ENCODE measurements at regions not wholly inside any gene's neighbourhood (a gene's known extent, or its start where the extent isn't known, plus 50 kb on each side); places are given as distances from the start of the nearest gene placed in this dataset.
"Not testable (repeated sequence)": the region's sequence is repeated elsewhere in the genome, so short reads cannot be mapped to it uniquely, and the experiment has no call there.

GRCh38 chr22:22168941-22169867, 75.4 kb upstream of the VPREB1 start:
- no peak for DNase-seq

GRCh38 chr22:22168190-22168940, 76.2 kb upstream of the VPREB1 start:
- peak; percentile 54 for DNase-seq

- no peak for DNase-seq
Measured at GRCh38 chr22:22167791-22168189, 76.8 kb upstream of the VPREB1 start.

DNA sequence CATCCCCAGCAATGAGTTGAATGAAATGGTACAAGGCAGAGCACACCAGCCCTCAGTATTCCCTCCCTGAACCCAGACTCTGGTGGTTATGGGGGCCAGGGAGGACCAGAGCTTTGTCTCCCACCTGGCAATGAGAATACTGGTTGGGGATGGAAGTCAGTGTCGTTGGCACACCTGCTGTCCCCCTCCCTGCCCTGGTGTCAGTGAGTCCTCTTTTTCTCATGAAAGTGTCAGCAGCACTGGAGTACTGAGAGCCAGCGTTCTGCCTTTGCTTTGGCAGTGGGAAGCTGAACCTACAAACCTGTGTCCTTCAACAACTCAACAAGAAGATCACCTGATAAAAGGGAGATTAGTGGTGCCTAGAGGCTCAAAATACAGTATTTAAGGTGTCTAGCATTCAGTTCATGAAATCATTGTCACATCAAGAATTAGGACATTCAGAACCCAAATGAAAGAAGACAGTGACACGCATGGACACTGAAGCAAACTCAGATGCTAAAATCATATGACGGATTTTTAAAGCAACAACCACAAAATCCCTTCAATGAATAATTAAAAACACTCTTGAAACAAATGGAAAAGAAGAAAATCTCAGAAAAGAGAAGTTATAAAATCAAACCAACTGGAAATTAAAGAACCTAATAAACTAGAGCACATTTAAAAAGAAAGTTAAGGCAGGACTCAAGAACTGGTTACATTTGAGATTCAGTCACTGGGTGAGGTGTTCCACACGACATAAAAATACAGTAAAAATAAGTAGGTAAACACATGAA, 77.5 kb upstream of the VPREB1 start:
- no peak for DNase-seq

DNA sequence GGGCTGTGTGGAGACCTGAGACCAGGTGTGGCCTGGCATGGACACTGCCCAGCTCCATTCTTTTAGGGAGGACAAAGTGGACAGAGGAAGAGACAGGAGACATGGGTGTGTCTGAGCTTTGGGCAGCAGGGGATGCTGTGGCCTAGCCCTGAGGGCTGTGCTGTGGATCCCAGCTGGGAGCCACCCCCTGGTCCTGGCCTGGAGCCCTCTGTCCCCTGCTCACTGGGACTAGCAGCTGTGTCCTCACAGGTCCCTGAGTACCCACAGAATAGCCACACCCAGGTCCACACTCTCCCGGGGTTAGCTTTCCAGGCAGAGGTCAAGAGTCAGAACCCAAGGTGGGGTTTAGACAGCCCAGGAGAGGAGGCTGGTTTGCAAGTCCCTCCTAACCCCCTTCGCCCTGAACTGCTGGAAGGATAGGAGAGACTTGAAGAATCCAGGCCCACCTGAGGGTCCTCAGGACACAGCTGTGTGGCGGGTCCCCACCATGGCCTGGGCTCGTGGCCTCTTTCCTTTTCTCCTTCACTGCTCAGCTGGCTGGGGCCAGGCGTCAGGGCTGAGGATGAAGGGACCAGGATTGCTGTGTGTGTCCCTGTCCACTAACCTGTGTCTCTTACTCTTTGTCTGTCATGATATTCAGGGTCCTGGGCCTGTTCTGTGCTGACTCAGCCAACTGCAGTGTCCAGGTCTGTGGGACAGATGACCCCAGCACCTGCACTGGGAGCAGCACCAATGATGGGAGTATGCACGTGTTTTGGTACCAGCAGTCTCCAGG, 78.5 kb upstream of the VPREB1 start:
- no peak for DNase-seq

DNA sequence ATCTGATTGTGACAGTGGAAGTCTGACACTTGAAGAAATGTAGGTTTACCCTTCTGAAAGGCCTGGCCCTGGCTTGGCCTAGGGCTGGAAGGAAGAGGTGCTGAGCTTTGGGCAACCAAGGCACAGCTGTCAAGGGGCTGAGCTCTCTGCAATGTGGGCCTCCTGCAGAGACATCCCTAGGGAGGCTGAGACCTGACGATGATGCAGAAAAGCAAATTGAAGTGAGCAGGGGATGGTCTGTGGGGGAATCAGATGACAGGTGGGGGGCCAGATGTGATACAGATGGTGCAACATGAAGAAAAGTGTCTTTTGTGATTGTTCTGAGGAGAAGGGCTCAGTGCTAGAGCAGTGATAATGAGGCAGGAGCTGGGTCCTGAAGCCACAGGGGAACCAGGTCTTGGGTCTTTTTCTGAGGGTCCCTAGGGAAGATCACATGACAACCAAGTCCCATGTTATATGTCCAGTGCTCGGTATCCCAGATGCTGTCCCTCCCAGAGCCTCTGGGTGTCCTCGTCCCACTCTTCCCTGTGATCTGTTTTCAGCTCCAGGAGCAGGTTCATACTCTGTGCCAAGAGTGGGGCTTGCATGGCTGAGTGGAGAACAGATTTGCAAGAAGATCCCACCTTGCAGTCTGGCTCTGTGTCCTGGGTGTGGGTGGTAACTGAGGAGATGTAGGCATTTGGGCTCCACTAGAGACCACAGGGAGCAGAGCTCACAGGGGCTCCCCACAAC, 79.9 kb upstream of the VPREB1 start:
- DNase-seq = no peak

GRCh38 chr22:22161924-22162851, 82.4 kb upstream of the VPREB1 start:
- no peak for DNase-seq

- not testable (repeated sequence) for DNase-seq
Measured at GRCh38 chr22:22160768-22161167, 83.8 kb upstream of the VPREB1 start.

DNA sequence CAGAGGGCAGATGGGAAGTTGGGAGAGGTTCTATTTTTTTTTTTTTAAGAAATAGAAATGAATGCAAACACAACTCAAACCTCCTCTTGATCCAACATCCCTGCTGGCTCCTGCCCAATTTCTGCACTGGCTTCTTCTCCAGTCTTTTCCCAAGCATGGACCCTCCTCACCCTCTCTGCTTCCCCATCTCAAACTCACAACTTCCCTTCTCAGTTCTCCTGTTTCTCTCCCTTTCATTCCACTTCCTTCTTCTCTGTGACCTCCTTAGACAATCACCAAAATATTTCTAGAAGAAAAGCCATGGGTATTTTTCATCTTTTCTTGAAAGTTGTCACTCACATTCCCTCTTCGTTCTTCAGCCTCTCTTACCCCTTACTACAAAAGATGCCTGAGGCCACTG, 85.2 kb upstream of the VPREB1 start:
- no peak for DNase-seq

GRCh38 chr22:22158965-22159364, 85.6 kb upstream of the VPREB1 start:
- no peak for DNase-seq

GRCh38 chr22:22158207-22158816, 86.3 kb upstream of the VPREB1 start:
- DNase-seq = no peak

- no peak for DNase-seq
Measured at GRCh38 chr22:22157348-22157725, 87.2 kb upstream of the VPREB1 start.

DNA sequence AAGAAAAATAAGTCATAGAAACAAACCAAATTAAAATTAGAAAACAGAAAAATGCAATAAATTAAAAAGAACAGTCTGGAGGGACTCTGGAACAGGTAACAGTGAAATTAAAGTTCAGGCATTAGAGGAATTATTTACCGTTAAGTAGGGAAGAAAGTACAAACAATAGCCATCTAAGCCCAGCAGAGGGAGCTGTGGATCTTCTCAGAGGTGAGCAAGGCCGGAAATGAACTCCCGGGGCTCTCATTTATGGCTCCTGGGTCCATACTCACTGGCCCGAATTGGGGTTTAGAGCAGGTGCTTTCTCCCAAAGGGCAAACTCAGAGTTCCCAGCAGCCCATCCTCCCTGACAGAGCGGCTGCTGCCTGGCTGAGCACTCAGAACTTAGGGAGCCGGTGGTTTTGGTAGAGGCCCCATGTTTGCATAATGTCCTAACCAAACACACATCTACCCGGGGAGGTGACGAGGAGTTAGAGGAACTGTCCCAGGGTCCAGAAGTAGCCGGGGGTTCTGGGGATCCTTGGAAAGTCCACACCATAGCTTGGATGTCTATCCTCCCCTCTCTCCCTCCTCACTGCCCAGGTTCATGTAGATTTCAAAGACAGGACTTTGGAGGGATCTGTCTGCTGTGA, 87.8 kb upstream of the VPREB1 start:
- peak; percentile 62 for DNase-seq

DNA sequence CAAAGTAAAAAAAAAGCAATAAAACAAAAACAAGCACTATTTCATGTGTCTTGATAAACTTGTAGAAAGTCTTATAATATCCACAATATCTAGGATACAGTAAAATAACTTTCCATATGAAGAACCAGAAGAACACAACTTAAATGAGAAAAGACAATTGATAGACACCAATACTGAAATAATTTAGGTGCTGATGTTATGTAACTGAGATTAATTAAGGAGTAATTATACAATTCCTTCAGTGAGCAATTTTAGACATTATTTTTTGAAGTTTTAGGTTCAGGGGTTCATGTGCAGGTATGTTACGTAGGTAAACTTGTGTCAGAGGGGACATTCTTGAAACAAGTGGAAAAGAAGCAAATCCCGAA, 88.3 kb upstream of the VPREB1 start:
- no peak for DNase-seq

DNA sequence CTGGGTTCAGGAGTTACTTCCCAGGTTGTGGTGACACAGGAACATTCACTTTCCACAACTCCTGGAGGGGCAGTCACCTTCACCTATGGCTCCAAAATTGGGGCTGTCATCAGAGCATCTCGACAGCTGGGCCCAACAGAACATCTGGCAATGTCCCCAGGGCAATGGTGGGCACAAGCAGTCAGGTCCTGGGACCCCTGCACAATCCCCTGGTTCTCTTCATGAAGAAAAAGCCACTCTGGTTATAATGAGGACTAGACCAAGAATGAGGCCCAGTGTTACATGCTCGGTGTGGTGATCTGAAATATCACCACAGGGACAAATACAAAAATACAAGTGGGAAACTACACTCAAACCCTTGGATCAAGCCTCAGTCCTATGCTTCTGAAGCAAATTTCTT, 89.0 kb upstream of the VPREB1 start:
- DNase-seq = no peak

DNA sequence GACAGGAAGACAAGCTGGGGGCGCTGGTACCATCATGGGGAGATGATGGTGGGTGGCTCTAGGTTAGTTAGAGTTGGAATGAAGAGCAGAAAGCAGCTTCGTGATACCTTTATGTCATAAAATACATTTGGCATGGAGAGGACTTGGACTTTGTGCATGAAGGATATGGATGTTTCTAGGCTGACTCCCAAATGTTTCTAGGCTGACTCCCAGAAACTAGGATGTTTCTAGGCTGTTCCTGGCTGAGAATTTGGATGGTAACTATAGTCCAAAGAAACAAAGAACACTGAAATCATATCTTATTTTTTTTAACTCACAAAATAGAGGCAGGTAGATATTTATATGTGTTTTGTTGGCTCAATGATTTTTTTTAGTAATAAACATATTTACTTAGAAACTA, 89.4 kb upstream of the VPREB1 start:
- no peak for DNase-seq

DNA sequence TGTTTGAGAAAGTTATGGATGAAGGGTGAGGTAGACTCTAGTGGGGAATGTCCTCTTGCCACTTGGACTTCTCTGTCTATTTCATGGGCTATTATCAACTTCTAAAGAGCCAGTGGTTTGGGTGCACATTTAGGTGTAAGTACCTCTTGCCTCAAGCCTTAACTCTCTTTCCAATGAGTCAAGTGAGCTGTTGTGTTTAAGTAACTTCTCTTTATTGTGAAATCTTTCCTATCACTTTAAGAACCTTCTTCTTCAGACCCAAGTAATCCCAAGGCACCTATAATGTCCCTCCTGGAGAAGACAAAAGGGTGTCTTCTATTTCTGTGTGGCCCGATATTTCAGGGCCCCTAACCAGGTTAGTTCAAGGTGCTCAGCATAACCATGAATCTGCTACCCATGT, 90.5 kb upstream of the VPREB1 start:
- no peak for DNase-seq

- no peak for DNase-seq
Measured at GRCh38 chr22:22151308-22151707, 93.3 kb upstream of the VPREB1 start.

GRCh38 chr22:22150457-22150856, 94.1 kb upstream of the VPREB1 start:
- no peak for DNase-seq

DNA sequence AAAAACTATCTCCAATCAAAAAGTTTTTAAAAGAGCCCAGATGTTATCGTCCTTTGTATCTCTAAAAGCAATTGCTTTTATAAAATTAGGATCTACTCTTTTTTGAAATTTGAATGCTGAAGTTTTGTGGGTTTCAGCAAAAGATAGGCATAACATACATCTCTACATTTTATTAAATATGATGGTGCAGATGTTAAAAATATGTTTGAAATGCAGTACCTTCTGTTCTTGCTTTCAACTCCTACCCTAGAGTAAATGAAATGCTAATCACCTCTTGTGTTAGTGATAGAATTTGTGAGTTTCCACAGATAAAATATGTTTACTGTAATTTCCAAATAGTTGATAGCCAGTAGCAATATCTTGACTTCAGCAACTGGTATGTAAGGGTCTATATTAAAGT, 95.7 kb upstream of the VPREB1 start:
- no peak for DNase-seq

All from fibroblast of skin of right biceps (primary cell).